ENCODE measurements at regions not wholly inside any gene's neighbourhood (a gene's known extent, or its start where the extent isn't known, plus 50 kb on each side); places are given as distances from the start of the nearest gene placed in this dataset.

- DNase-seq: no peak
These were observed 787.2 kb downstream of the TDRD15 start for GRCh38 chr2:21910832-21911507.

GRCh38 chr2:21912405-21912804, 788.6 kb downstream of the TDRD15 start:
- DNase-seq: no peak

GRCh38 chr2:21915201-21915600, 791.4 kb downstream of the TDRD15 start:
- no peak for DNase-seq

- no peak for DNase-seq
These were observed 793.3 kb downstream of the TDRD15 start for GRCh38 chr2:21916934-21917522.

- DNase-seq: no peak
These were observed 797.0 kb downstream of the TDRD15 start for GRCh38 chr2:21920721-21921120.

- no peak for DNase-seq
These were observed 801.0 kb downstream of the TDRD15 start for GRCh38 chr2:21924640-21925285.

- no peak for DNase-seq
These were observed 804.5 kb downstream of the TDRD15 start for GRCh38 chr2:21928292-21928691.

GRCh38 chr2:21930226-21930625, 806.5 kb downstream of the TDRD15 start:
- no peak for DNase-seq

GRCh38 chr2:21939967-21940366, 816.2 kb downstream of the TDRD15 start:
- no peak for DNase-seq

GRCh38 chr2:21944536-21944935, 820.8 kb downstream of the TDRD15 start:
- DNase-seq: no peak

- DNase-seq: no peak
These were observed 821.9 kb downstream of the TDRD15 start for GRCh38 chr2:21945658-21946057.

GRCh38 chr2:21947046-21947445, 823.3 kb downstream of the TDRD15 start:
- DNase-seq: no peak

- DNase-seq: no peak
These were observed 842.4 kb downstream of the TDRD15 start for GRCh38 chr2:21966139-21966538.

GRCh38 chr2:21970971-21971370, 847.2 kb downstream of the TDRD15 start:
- no peak for DNase-seq

GRCh38 chr2:21972586-21972985, 848.8 kb downstream of the TDRD15 start:
- no peak for DNase-seq

- no peak for DNase-seq
These were observed 857.4 kb downstream of the TDRD15 start for GRCh38 chr2:21981127-21981526.

GRCh38 chr2:21993002-21993401, 869.2 kb downstream of the TDRD15 start:
- DNase-seq: no peak

GRCh38 chr2:21996339-21996738, 872.6 kb downstream of the TDRD15 start:
- no peak for DNase-seq

- no peak for DNase-seq
These were observed 875.8 kb downstream of the TDRD15 start for GRCh38 chr2:21999522-21999921.

GRCh38 chr2:22002066-22002465, 878.3 kb downstream of the TDRD15 start:
- DNase-seq: no peak

GRCh38 chr2:22003270-22003669, 879.5 kb downstream of the TDRD15 start:
- no peak for DNase-seq

- DNase-seq: no peak
These were observed 887.3 kb downstream of the TDRD15 start for GRCh38 chr2:22011048-22011447.

GRCh38 chr2:22020091-22020742, 896.4 kb downstream of the TDRD15 start:
- no peak for DNase-seq
